NAMALWA (cell line): ENCODE measurements at regions not wholly inside any gene's neighbourhood (a gene's known extent, or its start where the extent isn't known, plus 50 kb on each side); places are given as distances from the start of the nearest gene placed in this dataset.

ENCODE experiments used
- DNase-seq: peaks from one replicate; pipeline ENCODE4 v3.0.0-alpha.2; 2015; ENCODE audit warnings: low spot score

- DNase-seq = no peak
Measured at GRCh38 chr10:62926407-62926806, 110.2 kb upstream of the EGR2 start.

DNA sequence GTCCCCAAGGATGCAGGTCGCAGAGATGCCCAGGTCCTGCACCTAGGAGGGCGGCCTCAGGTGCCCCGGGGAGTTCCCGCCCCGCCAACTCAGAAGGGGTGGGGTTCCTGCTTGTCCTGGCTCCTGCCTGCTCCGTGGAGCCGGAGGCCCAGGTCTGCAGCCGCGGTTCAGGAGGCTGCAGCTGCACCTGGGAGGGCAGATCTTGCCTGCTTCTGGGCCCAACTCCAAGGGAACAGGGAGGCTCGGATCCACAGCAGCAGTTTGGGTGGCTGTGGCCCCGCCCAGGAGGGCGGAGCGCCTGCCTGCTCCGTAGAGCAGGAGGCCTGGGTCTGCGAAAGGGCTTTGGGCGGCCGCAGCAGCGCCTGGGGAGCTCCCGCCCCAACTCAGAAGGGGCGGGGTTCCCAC, 108.2 kb upstream of the EGR2 start:
- no peak for DNase-seq

DNA sequence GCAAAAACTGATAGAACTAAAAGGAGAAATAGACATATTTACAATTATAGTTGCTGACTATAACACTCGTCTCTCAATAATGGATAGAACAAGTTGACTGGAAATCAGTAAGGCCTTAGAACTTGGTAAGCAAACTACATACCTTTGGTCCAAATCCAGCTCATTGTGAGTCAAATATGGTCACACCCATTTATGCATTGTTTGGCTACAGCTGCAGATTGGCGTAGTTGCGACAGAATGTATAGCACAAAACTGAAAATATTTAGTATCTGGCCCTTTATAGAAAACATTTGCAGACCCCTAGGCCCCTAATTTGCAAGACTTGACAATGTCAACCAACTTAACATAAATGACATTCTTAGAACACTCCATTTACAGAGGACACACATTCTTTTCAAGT, 103.6 kb upstream of the EGR2 start:
- DNase-seq = no peak

- no peak for DNase-seq
Measured at GRCh38 chr10:62917475-62918238, 101.5 kb upstream of the EGR2 start.

DNA sequence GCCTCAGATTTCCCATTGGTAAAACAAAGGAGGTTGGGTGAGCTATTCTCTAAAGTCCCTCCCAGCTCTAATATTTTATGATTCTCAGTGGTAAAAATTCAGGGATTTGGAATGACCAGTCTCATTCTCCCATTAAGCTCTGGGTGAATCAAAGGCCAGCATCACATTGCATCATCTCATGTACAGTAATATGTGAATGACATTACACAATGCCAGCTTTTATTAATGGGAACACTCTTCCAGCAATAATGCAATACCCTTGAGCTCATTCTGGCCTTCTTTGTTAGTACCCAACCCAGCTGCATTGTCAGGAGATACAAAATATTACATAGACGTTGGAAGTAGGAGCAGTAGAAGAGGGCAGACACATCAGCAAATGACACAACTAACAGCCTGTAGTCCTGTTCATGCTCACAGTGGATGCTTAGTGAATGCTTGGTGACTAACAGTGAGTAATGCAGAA, 100.0 kb upstream of the EGR2 start:
- DNase-seq = no peak

GRCh38 chr10:62915158-62915557, 99.0 kb upstream of the EGR2 start:
- no peak for DNase-seq

DNA sequence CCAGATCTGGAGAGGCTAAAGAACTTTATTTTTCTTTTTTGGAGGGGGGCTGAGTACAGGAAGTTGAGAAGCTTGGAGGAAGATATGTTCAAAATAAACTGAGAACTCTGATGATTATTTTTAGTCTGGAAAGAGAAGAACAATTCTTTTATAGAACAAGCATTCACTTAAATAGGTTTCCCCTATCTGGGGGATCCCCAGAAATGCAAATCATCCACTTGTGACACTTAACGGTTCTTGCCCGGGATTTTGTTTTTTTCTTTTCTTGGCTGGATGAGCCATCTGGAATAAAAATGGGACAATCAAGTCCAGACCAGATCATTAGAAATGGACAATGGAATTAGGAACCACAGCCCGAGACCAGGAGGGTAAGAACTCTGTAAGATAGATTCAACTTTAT, 95.9 kb upstream of the EGR2 start:
- peak; percentile 29 for DNase-seq

- DNase-seq = no peak
Measured at GRCh38 chr10:62911210-62911963, 95.2 kb upstream of the EGR2 start.

- DNase-seq = peak; percentile 11
Measured at GRCh38 chr10:62907470-62908212, 91.5 kb upstream of the EGR2 start.

GRCh38 chr10:62904281-62904875, 88.2 kb upstream of the EGR2 start:
- DNase-seq = no peak

DNA sequence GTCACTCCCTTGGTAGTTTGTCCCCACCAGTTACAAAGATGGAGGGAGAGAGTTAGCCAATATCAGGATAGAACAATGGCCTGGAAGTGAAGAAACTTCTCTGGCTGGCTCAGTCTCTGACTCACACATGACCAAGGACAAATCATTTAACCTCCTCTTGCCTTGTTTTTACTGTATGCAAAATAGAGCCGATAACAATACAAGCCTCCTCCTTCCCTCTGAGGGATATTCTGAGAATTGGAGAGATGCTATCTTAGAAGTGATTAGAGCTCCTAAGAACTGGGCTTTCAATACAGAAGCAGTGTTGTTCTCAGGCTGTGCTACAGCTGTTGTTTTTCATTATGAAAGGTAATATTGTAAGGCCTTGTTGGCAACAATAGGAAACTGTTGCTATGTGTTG, 87.7 kb upstream of the EGR2 start:
- no peak for DNase-seq

DNA sequence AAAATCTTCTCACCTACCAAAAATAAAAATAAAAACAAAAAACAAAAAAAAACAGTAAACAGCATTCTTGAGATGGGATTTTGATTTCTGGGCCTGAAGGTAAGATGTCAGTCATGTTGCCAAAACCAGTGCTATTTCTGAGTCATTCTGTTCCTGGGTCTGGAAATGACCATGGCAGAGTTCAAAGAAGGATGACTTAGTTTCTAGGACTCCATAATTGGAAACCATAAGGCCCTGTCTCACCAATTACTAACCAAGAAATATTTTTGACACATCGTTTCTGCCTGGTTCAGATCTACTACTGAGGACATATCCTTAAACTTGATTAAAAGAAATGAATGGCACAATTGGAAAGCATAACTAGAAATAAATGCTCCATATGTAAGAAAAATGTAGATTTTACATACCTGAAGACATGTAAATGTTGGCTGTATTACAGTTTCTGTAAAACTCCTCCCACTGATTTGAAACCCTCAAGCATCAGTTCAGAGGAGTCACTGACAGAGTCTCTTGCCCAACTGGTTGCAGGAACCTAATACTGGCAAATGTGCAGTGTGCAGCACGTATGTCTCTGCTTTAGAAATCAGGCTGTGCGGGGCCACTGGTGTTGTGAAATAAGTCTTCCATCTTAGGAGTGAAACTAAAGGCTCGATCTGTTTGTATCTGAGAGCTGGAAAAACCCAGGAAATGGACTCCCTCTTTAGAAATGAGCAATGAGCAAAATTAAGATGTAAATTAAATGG, 84.8 kb upstream of the EGR2 start:
- no peak for DNase-seq

DNA sequence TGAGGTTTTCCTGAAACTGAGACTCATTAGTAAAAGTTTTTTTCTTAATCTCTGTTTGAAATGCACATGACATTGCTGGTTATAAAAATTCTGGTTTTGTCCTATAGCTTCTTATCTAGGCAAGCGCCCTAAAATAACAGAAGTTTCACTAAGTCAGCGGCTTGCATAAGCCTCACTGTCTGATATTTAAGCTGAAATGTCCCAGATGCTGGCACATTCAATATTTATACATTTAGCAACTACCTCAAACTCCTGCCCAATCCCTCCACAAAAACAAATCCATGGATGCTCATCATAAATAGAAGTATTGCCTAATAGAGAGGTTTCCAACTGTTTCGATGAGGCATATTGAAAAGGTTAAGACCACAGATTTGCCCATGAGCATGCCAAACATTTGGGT, 83.1 kb upstream of the EGR2 start:
- no peak for DNase-seq

GRCh38 chr10:62895063-62895462, 78.9 kb upstream of the EGR2 start:
- DNase-seq = no peak

DNA sequence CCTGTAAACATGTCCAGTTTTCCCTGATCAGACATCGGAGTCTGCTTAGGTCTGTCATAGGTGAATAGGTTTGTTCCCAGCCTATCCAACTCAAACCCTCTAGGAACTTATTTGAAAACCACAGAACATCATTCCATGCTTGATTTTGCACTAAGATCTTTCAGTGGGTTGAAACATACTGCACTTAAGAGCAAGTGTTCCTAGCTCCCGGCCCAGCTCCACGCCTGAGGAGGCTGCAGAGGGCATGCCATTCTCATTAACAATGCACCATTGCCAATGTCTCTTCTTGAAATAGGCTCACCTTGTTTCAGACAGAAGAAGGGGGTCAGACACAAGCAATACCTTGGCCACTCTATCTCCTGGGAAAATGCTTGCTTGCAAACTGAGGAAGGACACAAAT, 78.0 kb upstream of the EGR2 start:
- no peak for DNase-seq

- no peak for DNase-seq
Measured at GRCh38 chr10:62893036-62893435, 76.9 kb upstream of the EGR2 start.

GRCh38 chr10:62890395-62890794, 74.2 kb upstream of the EGR2 start:
- no peak for DNase-seq

GRCh38 chr10:62887642-62888041, 71.5 kb upstream of the EGR2 start:
- DNase-seq = no peak

DNA sequence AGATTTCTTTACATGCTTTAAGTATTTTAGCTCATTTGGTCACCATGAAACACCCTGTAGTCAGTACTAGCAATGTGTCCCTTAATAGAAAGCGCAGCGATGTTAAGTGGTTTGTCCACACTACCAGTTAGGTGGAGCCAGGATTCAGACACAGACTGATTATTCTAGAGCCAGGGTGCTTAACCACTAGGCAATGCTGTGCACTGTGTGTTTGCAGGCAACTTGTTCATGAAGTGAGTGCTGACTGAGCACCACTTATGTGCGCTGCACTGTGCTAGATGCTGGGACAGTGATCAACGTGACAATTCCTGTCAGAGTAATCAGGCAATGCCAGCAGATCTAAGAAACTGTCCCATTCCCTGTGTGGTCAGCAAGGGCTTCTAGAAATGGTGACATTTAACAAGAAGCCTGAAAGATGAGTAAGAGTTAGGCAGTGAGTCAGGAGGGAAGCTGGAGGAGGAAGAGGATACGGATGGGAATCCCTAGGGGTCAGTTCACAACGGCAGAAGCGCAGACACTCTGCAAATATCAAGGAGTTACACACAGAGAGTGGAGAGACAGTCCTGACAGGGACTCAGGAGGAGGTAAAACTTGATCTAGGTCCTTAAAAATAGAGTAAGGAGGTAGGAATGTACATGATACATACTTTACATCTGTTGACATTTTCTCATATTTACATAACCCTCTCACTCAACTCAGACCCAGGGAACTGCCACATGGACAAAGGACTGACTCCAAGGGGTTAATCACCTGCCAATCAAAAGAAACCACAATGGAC, 69.7 kb upstream of the EGR2 start:
- DNase-seq = no peak

GRCh38 chr10:62880162-62880561, 64.0 kb upstream of the EGR2 start:
- DNase-seq = no peak

DNA sequence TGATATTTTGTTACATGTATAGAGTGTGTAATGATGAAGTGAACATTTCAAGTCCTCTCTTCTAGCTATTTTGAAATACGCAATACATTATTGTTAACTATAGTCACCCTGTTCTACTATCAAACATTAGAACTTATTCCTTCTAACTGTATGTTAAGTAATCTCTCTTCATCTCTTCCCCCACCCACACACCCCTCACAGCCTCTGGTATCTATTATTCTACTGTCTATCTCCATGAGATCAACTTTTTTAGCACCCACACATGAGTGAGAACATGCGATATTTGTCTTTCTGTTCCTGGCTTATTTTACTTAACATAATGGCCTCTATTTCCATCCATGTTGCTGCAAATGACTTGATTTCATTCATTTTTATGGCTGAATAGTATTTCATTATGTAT, 57.7 kb upstream of the EGR2 start:
- DNase-seq = no peak
